SK-N-SH treated with all-trans-retinoic acid at 6 μM for 48 hours (cell line): ENCODE measurements at regions not wholly inside any gene's neighbourhood (a gene's known extent, or its start where the extent isn't known, plus 50 kb on each side); places are given as distances from the start of the nearest gene placed in this dataset.

ENCODE experiments used
- ATAC-seq: fragments of 200-7000 bp; cut with Tn5 transposase; 3 replicates; pipeline ENCODE4 v1.9.1; 2020; ENCODE audit warnings: mild to moderate bottlenecking, moderate library complexity
- ARNTL ChIP-seq: fragments of 450-650 bp; formaldehyde crosslinking; IDR thresholded peaks from 2 replicates; pipeline ENCODE4 v1.5.0; 2020; ENCODE audit warnings: low read depth, mild to moderate bottlenecking, moderate library complexity, borderline replicate concordance
- BACH2 ChIP-seq: fragments of 250-450 bp; sonication (Bioruptor Pico); IDR thresholded peaks from 2 replicates; pipeline ENCODE4 v1.9.0; 2021; ENCODE audit warnings: mild to moderate bottlenecking, borderline replicate concordance
- CREB5 ChIP-seq: fragments of 250-450 bp; sonication (Bioruptor Pico); IDR thresholded peaks from 2 replicates; pipeline ENCODE4 v1.5.1; 2020; ENCODE audit warnings: low read depth, mild to moderate bottlenecking, moderate library complexity
- CSDC2 ChIP-seq: fragments of 250-450 bp; sonication (Bioruptor Pico); IDR thresholded peaks from 2 replicates; pipeline ENCODE4 v1.5.0; 2020; ENCODE audit warnings: mild to moderate bottlenecking, moderate library complexity
- CSRNP3 ChIP-seq: fragments of 250-450 bp; sonication (Bioruptor Pico); IDR thresholded peaks from 2 replicates; pipeline ENCODE4 v1.5.1; 2021; ENCODE audit warnings: mild to moderate bottlenecking, moderate library complexity
- ESRRG ChIP-seq: fragments of 250-450 bp; sonication (Bioruptor Pico); IDR thresholded peaks from 2 replicates; pipeline ENCODE4 v1.6.1; 2021; ENCODE audit warnings: mild to moderate bottlenecking
- GLIS3 ChIP-seq: fragments of 250-450 bp; sonication (Bioruptor Pico); IDR thresholded peaks from 2 replicates; pipeline ENCODE4 v1.5.0; 2020; ENCODE audit warnings: mild to moderate bottlenecking, moderate library complexity
- ISL1 ChIP-seq: fragments of 250-450 bp; sonication (Bioruptor Pico); IDR thresholded peaks from 2 replicates; pipeline ENCODE4 v2.1.2; 2022; ENCODE audit warnings: mild to moderate bottlenecking, moderate library complexity
- OSR1 ChIP-seq: fragments of 250-450 bp; sonication (Bioruptor Pico); IDR thresholded peaks from 2 replicates; pipeline ENCODE4 v1.8.0; 2022; ENCODE audit warnings: moderate library complexity, mild to moderate bottlenecking, inconsistent platforms
- PATZ1 ChIP-seq: fragments of 250-450 bp; sonication (Bioruptor Pico); IDR thresholded peaks from 2 replicates; pipeline ENCODE4 v1.8.0; 2020; ENCODE audit warnings: mild to moderate bottlenecking, moderate library complexity, borderline replicate concordance
- POU6F1 ChIP-seq: fragments of 250-450 bp; sonication (Bioruptor Pico); IDR thresholded peaks from 2 replicates; pipeline ENCODE4 v1.8.0; 2021; ENCODE audit warnings: low read depth, mild to moderate bottlenecking, moderate library complexity, borderline replicate concordance
- PPARA ChIP-seq: fragments of 250-450 bp; sonication (Bioruptor Pico); IDR thresholded peaks from 2 replicates; pipeline ENCODE4 v1.5.0; 2020; ENCODE audit warnings: mild to moderate bottlenecking, borderline replicate concordance
- RARB ChIP-seq: fragments of 250-450 bp; sonication (Bioruptor Pico); IDR thresholded peaks from 2 replicates; pipeline ENCODE4 v1.8.0; 2021; ENCODE audit warnings: mild to moderate bottlenecking, moderate library complexity
- TCF4 ChIP-seq: fragments of 250-450 bp; sonication (Bioruptor Pico); IDR thresholded peaks from 2 replicates; pipeline ENCODE4 v1.8.0; 2021; ENCODE audit warnings: mild to moderate bottlenecking, moderate library complexity, borderline replicate concordance
- TOX ChIP-seq: fragments of 250-450 bp; sonication (Bioruptor Pico); IDR thresholded peaks from 2 replicates; pipeline ENCODE4 v1.8.0; 2021; ENCODE audit warnings: mild to moderate bottlenecking, moderate library complexity, borderline replicate concordance
- ZC3H10 ChIP-seq: fragments of 250-450 bp; sonication (Bioruptor Pico); IDR thresholded peaks from 2 replicates; pipeline ENCODE4 v1.5.1; 2021; ENCODE audit warnings: mild to moderate bottlenecking, moderate library complexity
- ZFP30 ChIP-seq: fragments of 450-650 bp; formaldehyde crosslinking; IDR thresholded peaks from 2 replicates; pipeline ENCODE4 v1.5.0; 2022; ENCODE audit warnings: mild to moderate bottlenecking, moderate library complexity
- ZNF565 ChIP-seq: fragments of 450-650 bp; formaldehyde crosslinking; conservative IDR thresholded peaks from 2 replicates; pipeline ENCODE4 v1.5.0; 2020; ENCODE audit warnings: low read depth, mild to moderate bottlenecking, moderate library complexity
- ZNF70 ChIP-seq: fragments of 450-650 bp; formaldehyde crosslinking; IDR thresholded peaks from 2 replicates; pipeline ENCODE4 v1.5.0; 2020; ENCODE audit warnings: mild to moderate bottlenecking, moderate library complexity

- ATAC-seq, result no peak
- no peak for TF ChIP-seq TOX (CRISPR knock-in tag)
- no peak for TF ChIP-seq BACH2 (CRISPR knock-in tag)
- peak; percentile 37; the same call in 1 of the 2 replicates for TF ChIP-seq TCF4 (CRISPR knock-in tag)
- no peak for TF ChIP-seq ESRRG (CRISPR knock-in tag)
- TF ChIP-seq CREB5 (CRISPR knock-in tag), result no peak
These were observed 1338.0 kb downstream of the FSTL5 start for GRCh38 chr4:160825644-160826338.

DNA sequence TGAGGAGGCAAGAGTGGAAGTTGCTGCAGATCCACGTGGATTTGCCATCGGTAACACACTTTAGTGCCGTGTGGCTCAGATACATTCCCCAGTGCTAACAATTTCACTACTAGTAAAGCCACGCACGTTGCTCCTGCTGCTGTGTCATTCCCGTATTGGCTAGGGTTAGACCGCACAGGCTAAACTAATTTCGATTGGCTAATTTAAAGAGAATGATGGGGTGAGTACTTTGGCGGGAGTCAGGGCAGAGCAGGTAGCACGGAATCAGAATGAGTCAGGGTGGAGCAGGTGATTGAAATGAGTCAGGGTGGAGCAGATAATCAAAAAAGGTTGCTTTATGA, 1337.5 kb downstream of the FSTL5 start:
- ATAC-seq, result no peak
- no peak for TF ChIP-seq CSDC2 (CRISPR knock-in tag)
- TF ChIP-seq ZFP30 (CRISPR knock-in tag), result no peak
- TF ChIP-seq ARNTL (CRISPR knock-in tag), result no peak
- no peak for TF ChIP-seq TOX (CRISPR knock-in tag)
- no peak for TF ChIP-seq BACH2 (CRISPR knock-in tag)
- TF ChIP-seq POU6F1 (CRISPR knock-in tag), result no peak
- no peak for TF ChIP-seq ISL1

GRCh38 chr4:160831165-160831922, 1332.5 kb downstream of the FSTL5 start:
- no peak for ATAC-seq
- TF ChIP-seq OSR1 (CRISPR knock-in tag), result no peak

GRCh38 chr4:160835789-160836188, 1328.0 kb downstream of the FSTL5 start:
- TF ChIP-seq RARB (no peak), ZC3H10 (CRISPR knock-in tag) (no peak), OSR1 (CRISPR knock-in tag) (no peak), BACH2 (CRISPR knock-in tag) (no peak), ARNTL (CRISPR knock-in tag) (no peak), POU6F1 (CRISPR knock-in tag) (no peak), ZNF565 (CRISPR knock-in tag) (no peak), TCF4 (CRISPR knock-in tag) (no peak), CSRNP3 (CRISPR knock-in tag) (no peak), ZNF70 (no peak)
- ATAC-seq, result no peak

DNA sequence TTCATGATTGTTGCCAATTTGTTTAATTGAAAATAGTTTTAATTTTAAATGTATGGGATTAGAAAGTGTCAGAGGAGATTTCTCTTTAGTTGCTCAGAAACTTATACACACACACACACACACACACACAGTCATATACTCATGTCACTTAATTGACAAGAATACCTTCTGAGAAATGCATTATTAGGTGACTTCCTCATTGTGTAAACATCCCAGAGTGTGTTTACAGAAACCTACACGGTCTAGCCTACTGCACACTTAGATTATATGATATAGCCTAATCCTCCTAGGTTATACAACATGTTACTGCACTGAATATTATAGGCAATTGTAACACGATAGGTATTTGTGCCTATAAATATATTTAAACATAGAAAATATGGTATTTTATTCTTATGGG, 1327.4 kb downstream of the FSTL5 start:
- TF ChIP-seq GLIS3 (CRISPR knock-in tag), result no peak
- no peak for TF ChIP-seq POU6F1 (CRISPR knock-in tag)
- no peak for TF ChIP-seq ESRRG (CRISPR knock-in tag)
- no peak for TF ChIP-seq ARNTL (CRISPR knock-in tag)
- no peak for TF ChIP-seq CSDC2 (CRISPR knock-in tag)
- no peak for TF ChIP-seq PPARA (CRISPR knock-in tag)
- no peak for TF ChIP-seq CREB5 (CRISPR knock-in tag)
- no peak for TF ChIP-seq PATZ1
- no peak for TF ChIP-seq ZNF565 (CRISPR knock-in tag)
- ATAC-seq, result no peak
